ENCODE measurements at regions not wholly inside any gene's neighbourhood (a gene's known extent, or its start where the extent isn't known, plus 50 kb on each side); places are given as distances from the start of the nearest gene placed in this dataset.
A peak's percentile ranks its signal among the peaks of the same experiment; 100 is the strongest.

DNA sequence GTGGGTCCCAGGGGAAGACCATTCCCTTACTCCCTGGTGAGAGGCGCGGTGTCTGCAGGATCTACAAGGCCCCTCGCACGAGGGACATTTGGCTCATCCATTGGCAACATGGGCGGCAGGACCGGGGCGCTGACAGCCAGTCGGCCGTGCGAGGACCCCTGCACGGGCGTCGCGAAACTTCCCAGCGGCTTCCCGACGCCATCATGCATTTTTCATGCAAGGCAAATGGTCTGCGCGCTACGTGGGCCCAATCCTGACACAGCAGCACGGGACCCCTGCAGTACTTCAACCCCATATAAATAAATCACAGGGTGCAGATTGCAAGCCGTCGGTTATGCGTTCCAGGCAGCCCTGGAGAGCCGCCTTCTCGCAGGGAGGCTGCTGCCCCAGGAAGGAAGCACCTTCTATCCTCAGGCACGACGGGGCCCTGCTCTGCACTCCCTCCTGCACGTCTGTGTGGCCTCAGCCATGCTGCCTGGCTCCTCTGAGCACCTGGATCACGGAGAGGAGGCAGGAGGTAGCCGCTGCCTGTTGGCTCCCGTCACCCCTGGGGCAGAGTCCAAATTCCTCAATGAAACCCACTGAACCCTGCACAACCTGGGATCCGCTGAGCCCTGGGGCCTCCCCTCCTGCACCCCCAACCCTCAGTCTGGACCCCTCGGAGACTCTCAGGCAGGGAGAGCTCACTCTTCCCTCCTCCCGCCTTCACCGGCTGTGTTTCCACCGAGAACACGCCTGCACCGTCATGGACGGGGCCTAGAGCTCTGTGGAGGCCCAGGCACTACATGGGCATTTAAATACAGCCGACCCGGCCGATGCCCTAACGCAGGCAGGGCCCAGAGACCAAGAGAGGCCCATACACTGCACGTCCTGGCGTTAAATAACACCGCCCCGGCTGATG lies 90.5 kb downstream of the PDGFA start:
- Histone ChIP-seq H3K4me1 (replicated peaks) (peaks cover 14% of the 10 kb centered on the region), H3K9me3 (replicated peaks) (no peaks in the 10 kb centered on the region), H3K27me3 (replicated peaks) (no peaks in the 10 kb centered on the region), H3K4me3 (no peak overlapping the region), H3K27ac (no peak overlapping the region), H3K36me3 (no peaks in the 10 kb centered on the region)
- DNase-seq (ENCODE audit: low read depth in 1 of 2, low spot score in 2 of 2), result no peak

DNA sequence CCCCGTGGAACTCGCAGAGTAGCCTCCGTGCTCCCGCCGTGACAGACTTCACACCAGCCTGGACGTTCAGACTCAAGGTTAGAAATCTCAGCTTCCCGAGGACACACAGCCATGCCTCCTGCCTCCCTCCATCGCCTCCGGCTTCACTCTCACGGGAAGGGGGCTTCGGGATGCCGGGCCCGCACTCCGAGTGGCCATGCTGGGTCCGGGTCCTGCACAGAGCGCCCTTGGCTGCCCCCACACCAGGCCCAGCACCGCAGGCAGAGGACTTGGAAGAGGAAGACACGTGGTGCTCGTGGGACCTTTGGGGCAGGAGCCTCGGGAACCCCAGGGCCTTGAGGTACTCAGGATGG lies 89.8 kb downstream of the PDGFA start:
- Histone ChIP-seq H3K27me3 (replicated peaks) (no peaks in the 10 kb centered on the region), H3K4me3 (no peak overlapping the region), H3K27ac (no peak overlapping the region), H3K4me1 (replicated peaks) (peaks cover 19% of the 10 kb centered on the region), H3K36me3 (no peaks in the 10 kb centered on the region), H3K9me3 (replicated peaks) (no peaks in the 10 kb centered on the region)
- DNase-seq (ENCODE audit: low read depth in 1 of 2, low spot score in 2 of 2), result no peak

DNA sequence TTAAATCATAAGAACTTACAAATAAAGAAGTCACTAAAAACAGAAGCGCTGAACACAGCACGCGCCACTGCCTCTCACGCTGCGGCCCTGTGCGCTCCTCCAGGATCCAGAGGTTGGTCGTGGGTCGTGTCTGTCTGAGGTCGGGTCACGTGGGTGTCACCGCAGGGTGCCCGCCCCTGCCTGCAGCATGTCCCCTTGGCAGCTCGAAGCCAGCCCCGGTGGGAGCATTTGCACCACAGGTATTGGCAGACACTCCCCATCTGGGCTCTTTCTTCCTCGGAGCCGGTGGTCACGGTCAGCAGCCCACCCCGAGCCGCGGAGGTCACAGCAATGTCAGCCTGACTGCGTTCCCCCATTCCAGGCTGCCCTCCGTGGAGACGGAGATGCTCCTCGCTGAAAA lies 88.6 kb downstream of the PDGFA start:
- DNase-seq (ENCODE audit: low read depth in 1 of 2, low spot score in 2 of 2), result no peak
- H3K9me3 ChIP-seq (replicated peaks), result no peaks in the 10 kb centered on the region
- no peaks in the 10 kb centered on the region for H3K27me3 ChIP-seq (replicated peaks)
- no peak overlapping the region for H3K4me3 ChIP-seq
- H3K4me1 ChIP-seq (replicated peaks), result peaks cover 31% of the 10 kb centered on the region
- no peaks in the 10 kb centered on the region for H3K36me3 ChIP-seq
- no peak overlapping the region for H3K27ac ChIP-seq

DNA sequence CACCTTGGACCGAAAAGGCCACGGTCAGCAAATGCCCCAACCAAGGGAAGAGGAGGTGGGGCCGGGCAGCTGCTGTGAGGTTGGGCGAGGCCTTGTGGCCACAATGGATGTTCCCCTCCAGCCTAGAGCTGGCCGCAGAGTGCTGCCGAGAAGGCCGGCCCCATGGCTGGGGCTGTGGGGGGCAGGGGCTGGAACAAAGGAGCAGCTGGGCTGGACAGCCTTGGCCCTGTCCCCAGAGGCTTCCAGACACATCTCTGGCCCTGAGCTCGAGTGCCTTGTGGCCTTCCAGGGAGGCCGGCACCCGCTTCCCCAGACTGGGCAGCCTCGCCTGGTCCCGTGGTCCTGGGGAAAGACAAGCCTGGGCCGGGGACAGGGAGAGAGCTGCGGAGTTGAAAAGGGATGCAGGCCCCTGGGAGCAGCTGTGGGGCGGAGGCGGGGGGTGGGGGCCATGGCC lies 88.0 kb downstream of the PDGFA start:
- no peaks in the 10 kb centered on the region for H3K9me3 ChIP-seq (replicated peaks)
- no peaks in the 10 kb centered on the region for H3K27me3 ChIP-seq (replicated peaks)
- H3K4me1 ChIP-seq (replicated peaks), result peaks cover 38% of the 10 kb centered on the region
- no peaks in the 10 kb centered on the region for H3K36me3 ChIP-seq
- no peak overlapping the region for H3K4me3 ChIP-seq
- H3K27ac ChIP-seq, result no peak overlapping the region
- peak in 1 of 2 experiments; percentile 31 for DNase-seq (ENCODE audit: low read depth in 1 of 2, low spot score in 2 of 2)

DNA sequence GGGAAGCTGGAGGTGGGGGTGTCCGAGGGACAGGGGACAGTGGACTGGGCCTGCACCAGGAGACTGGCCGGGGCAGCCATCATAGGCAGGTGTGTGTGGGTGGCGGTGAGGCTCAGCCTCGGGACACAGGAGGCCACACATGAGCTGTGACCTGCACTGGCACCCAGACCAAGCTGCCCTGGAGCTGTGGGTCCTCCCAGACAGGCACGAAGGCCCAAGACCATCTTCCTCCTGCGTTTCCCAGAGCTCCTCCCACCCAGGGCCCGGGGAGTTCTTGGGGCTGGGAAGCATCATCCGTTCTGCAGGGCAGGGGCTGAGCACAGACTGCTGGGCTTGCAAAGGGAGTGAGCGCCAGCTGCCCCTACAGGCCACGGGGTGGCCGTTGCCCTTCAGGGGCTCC lies 87.4 kb downstream of the PDGFA start:
- no peaks in the 10 kb centered on the region for H3K9me3 ChIP-seq (replicated peaks)
- H3K36me3 ChIP-seq, result no peaks in the 10 kb centered on the region
- H3K27me3 ChIP-seq (replicated peaks), result no peaks in the 10 kb centered on the region
- no peak overlapping the region for H3K27ac ChIP-seq
- no peak overlapping the region for H3K4me3 ChIP-seq
- DNase-seq (ENCODE audit: low read depth in 1 of 2, low spot score in 2 of 2), result no peak
- H3K4me1 ChIP-seq (replicated peaks), result peaks cover 41% of the 10 kb centered on the region

DNA sequence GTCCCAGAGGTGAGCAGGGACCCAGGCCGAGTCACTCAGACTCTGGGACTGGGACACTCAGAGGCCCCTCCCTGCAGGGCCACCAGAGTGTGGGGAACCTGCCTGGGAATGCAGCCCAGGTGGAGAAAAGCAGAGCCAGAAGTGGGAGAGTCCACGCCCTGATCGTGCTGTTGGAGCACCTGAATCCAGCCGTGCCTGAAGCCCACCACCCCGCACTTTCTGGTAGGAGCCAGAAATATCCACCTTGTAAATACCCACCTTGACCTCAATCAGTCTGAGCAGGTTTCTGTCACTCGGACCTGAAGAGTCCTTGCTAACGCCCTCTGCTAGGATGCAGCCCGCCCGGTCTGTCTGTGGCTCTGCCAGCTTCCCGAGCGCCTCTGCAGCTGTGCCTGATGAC lies 86.7 kb downstream of the PDGFA start:
- H3K4me1 ChIP-seq (replicated peaks), result peaks cover 41% of the 10 kb centered on the region
- H3K9me3 ChIP-seq (replicated peaks), result no peaks in the 10 kb centered on the region
- DNase-seq (ENCODE audit: low read depth in 1 of 2, low spot score in 2 of 2), result no peak
- no peak overlapping the region for H3K4me3 ChIP-seq
- H3K27ac ChIP-seq, result no peak overlapping the region
- H3K27me3 ChIP-seq (replicated peaks), result no peaks in the 10 kb centered on the region
- H3K36me3 ChIP-seq, result no peaks in the 10 kb centered on the region

DNA sequence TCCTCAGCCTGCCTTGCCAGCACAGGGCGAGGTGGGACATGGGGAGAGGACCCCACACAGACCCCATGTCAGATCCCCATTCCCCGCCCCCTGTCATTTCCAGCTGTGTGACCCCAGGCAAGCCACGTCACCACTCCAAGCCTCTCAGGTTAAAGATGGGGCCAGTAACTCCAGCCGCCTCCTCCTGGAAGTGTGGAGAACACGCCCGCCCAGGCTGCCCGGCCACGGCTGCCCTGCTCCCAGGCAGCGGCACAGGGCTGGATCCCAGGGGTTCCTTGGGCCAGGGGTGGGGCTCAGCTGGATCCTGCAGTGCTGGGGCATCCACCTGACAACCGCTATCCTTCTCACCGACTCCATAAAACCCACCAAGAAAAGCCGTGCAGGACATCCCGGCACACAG lies 86.1 kb downstream of the PDGFA start:
- no peak overlapping the region for H3K4me3 ChIP-seq
- H3K27ac ChIP-seq, result no peak overlapping the region
- peaks cover 41% of the 10 kb centered on the region for H3K4me1 ChIP-seq (replicated peaks)
- no peaks in the 10 kb centered on the region for H3K9me3 ChIP-seq (replicated peaks)
- no peaks in the 10 kb centered on the region for H3K36me3 ChIP-seq
- DNase-seq (ENCODE audit: low read depth in 1 of 2, low spot score in 2 of 2), result no peak
- no peaks in the 10 kb centered on the region for H3K27me3 ChIP-seq (replicated peaks)

DNA sequence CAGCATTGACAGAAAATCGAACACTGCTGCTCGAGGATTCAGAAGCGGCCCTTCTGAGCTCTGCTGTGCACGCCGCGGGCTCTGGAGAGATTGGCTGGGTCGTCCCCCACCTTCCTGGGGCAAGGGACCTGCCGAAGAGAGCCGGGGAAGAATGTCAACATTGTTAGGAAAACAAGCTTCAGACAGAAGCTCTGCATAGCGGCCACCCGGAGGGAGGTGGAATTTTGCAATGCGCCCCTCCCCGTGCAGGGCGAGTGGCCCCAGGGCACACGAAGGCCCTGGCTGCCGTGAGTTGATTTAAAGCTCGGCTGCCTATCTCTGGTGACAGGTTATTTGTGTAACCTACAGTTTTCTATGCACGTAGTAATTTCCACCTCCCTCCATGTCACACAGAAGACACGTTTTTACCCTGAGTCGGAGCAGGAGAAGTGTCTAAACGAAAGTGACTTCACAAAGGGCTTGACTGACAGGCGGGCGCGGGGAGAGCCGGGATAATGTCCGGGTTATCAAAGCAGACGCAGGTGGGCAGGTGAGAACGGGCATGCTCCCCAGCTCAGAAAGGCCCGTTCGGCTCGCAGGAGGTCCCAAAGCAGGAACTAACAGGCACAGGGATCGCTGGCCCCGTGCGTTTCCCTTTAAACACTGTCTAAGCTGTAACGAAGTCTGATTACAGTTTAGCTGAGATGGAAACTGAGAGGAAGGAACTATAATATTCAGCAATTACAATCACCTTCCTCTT lies 84.6 kb downstream of the PDGFA start:
- no peaks in the 10 kb centered on the region for H3K36me3 ChIP-seq
- DNase-seq (ENCODE audit: low read depth in 1 of 2, low spot score in 2 of 2), result peak; percentile 63 to 69
- peaks cover 41% of the 10 kb centered on the region for H3K4me1 ChIP-seq (replicated peaks)
- H3K4me3 ChIP-seq, result peak overlapping the region; percentile 31
- H3K27ac ChIP-seq, result peak overlapping the region; percentile 46
- no peaks in the 10 kb centered on the region for H3K9me3 ChIP-seq (replicated peaks)
- no peaks in the 10 kb centered on the region for H3K27me3 ChIP-seq (replicated peaks)

DNA sequence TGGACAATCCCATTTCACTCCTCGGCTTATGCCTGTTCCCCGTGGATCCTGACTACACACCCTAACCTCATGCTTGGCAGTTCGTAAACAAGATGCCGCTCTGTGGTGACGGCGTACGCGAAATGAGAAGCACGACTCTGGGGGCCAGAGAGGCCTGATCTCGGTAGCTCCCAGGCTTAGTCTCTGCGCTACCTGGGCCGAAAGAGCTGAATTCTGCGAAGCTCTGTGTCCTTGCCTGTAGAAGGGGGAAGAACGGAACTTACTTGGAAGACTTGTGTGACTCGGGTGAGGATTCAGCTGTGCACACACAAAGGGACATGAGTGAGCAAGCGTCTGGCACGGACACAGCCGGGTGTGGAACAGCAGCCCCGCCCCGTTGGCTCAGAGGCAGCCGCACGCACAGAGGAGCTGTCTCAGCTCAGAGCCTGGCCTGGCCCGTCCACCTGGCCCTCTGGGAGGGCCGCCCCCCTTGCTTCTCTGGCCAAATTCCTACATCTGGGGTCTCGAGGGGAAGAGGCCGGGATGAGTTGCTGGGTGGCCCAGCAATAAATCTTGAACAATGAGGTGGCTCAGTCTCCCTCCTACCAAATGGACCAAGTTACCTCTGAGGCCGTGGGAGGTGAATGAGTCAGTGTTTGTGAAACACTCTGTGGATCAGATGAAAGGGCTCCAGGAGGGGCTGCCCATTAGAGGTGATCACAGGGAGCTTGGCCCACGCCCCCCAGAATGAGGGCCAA lies 83.8 kb downstream of the PDGFA start:
- Histone ChIP-seq H3K27me3 (replicated peaks) (no peaks in the 10 kb centered on the region), H3K4me3 (peak overlapping the region; percentile 31), H3K27ac (peak overlapping the region; percentile 46), H3K9me3 (replicated peaks) (no peaks in the 10 kb centered on the region), H3K36me3 (no peaks in the 10 kb centered on the region), H3K4me1 (replicated peaks) (peaks cover 41% of the 10 kb centered on the region)
- peak; percentile 89 to 90 for DNase-seq (ENCODE audit: low read depth in 1 of 2, low spot score in 2 of 2)

DNA sequence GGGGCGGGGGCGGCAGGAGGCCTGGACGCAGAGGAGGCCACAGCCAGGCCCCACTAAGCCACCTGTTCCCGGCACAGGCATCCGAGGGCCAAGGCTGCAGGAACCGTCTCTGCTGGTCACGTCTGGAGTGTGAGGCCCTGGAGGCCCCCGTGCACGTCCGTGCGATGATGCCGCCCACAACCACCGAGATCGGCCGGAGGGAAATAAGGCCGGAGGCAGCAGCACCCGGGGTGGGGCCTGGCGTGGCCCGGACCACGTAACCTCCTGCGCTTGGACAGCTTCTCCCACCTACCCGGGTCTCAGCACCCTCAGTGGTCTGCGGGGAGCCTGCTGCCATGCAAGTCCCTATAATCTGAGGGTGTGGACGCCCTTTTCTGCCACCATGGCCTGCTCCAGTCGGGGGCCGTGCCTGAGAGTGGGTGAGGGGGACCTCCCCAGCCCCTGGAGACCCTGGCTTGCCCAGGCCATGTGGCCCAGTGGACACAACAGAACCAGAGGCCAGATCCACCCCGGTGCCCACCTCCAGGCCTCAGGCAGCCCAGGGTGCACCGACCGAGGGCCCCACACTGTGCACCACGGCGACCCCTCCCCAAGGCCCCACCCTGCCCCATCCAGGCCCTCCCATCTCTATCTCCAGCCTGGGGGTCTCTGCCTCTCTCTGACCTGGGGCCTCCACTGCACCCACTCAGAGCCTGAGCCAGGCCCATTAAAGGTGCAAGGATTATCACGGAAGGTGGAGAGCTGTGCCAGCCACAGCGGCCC lies 83.1 kb downstream of the PDGFA start:
- Histone ChIP-seq H3K4me3 (no peak overlapping the region), H3K9me3 (replicated peaks) (no peaks in the 10 kb centered on the region), H3K27me3 (replicated peaks) (no peaks in the 10 kb centered on the region), H3K36me3 (no peaks in the 10 kb centered on the region), H3K27ac (peak overlapping the region; percentile 5; the same call in 1 of the 2 replicates), H3K4me1 (replicated peaks) (peaks cover 36% of the 10 kb centered on the region)
- DNase-seq (ENCODE audit: low read depth in 1 of 2, low spot score in 2 of 2), result peak in 1 of 2 experiments; percentile 65

DNA sequence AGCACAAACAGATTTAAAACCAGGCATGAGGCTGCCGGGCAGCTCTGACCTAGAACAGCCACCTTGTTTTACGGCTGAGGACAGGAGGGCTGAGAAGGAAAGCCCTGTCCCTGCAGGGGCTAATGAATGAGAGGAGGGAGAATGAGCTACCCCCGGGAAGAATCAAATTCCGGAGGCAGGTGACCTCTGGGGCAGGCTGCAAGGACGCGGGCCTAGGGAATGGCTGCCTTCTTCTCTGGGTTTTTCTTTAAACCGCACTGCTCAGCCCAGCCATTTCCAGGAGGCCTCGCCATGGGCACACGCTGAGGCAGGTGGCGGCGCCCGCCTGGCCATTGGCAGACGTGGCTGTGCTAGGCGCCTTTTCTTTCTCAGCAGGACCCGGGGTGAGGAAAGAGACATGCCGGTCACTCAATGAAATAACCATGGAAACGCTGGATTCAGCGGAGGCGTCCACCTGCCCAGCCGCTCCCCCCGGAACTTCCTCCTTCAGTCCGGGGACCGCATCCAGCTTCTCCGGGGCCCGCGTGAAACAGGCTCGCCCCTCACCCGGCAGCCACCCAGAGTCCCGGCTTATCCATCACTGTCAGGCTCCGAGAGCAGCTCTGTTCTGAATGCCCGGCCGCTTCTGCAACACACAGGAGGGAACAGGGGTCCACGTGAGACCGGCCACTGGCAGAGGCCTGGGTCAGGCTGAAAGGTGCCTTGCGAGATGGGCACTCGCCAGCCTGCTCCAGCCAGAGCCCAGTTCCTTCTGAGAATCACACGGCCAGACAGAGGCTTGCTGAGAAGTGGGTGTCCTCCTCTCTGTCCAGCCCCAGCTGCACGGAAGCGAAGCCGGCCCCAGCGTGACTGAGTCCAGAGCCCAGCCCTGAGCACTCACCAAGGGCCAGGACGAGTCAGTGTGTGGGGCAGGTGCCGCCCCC lies 82.1 kb downstream of the PDGFA start:
- Histone ChIP-seq H3K27ac (no peak overlapping the region), H3K36me3 (no peaks in the 10 kb centered on the region), H3K9me3 (replicated peaks) (no peaks in the 10 kb centered on the region), H3K27me3 (replicated peaks) (no peaks in the 10 kb centered on the region), H3K4me1 (replicated peaks) (peaks cover 27% of the 10 kb centered on the region), H3K4me3 (no peak overlapping the region)
- no peak for DNase-seq (ENCODE audit: low read depth in 1 of 2, low spot score in 2 of 2)

DNA sequence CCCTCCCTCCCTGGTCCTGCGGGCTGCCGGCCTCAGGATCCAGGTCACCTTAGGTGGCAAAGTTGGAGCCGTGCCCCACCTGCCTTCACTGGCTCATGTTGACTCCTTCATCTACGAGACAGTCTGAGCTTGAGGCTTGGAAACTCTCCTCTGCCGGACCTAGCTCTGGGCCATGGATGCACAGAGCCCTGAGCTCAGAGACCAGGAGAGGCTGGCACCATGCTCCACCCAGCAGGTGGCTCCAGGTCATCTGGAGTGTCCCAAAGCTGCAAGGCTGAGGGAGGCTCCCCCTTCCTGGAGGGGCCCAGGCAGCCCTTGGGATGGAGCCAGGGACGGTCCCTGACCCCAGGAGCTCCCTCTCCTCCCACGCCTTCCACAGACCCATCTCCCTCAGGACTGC lies 81.3 kb downstream of the PDGFA start:
- H3K4me3 ChIP-seq, result no peak overlapping the region
- DNase-seq (ENCODE audit: low read depth in 1 of 2, low spot score in 2 of 2), result no peak
- H3K36me3 ChIP-seq, result no peaks in the 10 kb centered on the region
- H3K27me3 ChIP-seq (replicated peaks), result no peaks in the 10 kb centered on the region
- peaks cover 27% of the 10 kb centered on the region for H3K4me1 ChIP-seq (replicated peaks)
- no peaks in the 10 kb centered on the region for H3K9me3 ChIP-seq (replicated peaks)
- H3K27ac ChIP-seq, result no peak overlapping the region
